GM12874 (cell line): ENCODE measurements at regions not wholly inside any gene's neighbourhood (a gene's known extent, or its start where the extent isn't known, plus 50 kb on each side); places are given as distances from the start of the nearest gene placed in this dataset.

Source experiments
- TF ChIP-seq, protein P1 (sequence below): IDR thresholded peaks from 2 replicates; pipeline ENCODE4 v1.5.1; 2011; ENCODE audit warnings: low read depth, mild to moderate bottlenecking, control low read depth, low read length, moderate library complexity; ENCODE audit not compliant: insufficient read depth

DNA sequence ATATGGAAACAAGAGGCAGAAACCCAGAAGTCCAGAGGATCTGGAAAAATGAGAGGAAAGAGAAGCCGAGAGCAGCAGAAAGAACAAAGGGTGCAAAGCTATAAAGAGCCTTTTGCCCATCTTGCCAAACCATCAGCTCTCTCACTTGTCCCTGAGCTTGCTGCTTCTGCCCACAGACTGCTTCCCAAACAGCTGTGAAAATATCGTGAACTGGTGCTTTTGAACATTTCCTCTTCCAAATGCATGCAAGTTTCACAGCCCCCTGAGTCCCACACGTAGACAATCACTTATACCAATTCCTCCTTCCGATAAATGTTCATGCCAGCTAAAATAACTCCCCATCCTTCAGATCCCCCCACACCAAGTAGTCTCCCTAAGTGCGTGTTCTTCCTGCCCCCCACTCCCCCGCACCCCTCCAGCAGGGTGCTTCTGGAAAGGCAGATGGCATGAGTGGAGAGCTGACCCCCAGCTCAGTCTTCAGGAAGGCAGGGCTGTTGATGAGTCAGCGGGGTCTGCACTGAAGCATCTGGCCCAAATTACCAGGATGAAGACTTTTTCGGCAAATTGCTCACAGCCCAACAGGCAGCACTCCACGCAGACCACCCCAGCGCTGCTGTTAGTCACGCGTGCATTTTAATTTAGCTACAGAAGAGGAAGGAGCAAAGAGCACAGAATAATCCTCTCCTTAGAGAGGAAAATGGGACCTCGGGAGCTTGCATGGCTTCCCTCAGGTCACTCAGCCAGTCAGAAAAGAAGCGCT is 76.1 kb upstream of the KCNMA1 start:
- TF ChIP-seq, protein P1, sequence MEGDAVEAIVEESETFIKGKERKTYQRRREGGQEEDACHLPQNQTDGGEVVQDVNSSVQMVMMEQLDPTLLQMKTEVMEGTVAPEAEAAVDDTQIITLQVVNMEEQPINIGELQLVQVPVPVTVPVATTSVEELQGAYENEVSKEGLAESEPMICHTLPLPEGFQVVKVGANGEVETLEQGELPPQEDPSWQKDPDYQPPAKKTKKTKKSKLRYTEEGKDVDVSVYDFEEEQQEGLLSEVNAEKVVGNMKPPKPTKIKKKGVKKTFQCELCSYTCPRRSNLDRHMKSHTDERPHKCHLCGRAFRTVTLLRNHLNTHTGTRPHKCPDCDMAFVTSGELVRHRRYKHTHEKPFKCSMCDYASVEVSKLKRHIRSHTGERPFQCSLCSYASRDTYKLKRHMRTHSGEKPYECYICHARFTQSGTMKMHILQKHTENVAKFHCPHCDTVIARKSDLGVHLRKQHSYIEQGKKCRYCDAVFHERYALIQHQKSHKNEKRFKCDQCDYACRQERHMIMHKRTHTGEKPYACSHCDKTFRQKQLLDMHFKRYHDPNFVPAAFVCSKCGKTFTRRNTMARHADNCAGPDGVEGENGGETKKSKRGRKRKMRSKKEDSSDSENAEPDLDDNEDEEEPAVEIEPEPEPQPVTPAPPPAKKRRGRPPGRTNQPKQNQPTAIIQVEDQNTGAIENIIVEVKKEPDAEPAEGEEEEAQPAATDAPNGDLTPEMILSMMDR = no peak

DNA sequence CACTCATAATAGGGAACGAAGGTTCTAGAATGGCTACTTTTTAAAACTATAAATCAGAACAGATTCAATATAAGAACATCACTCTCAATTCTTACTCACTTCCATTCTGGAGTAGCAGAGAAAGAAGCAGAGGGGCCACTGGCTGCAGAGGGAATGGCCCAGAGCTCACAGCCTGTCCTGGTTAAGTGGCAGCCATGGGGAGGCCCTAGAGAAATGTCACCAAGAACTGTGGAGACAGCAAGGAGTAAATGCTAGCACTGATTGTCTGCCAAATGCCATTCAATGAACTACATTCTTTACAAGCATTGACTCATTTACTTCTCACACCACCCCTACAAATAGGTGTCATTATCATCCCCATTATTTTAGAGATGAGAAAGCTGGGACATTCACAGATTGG is 74.6 kb upstream of the KCNMA1 start:
- TF ChIP-seq, protein P1 = no peak

DNA sequence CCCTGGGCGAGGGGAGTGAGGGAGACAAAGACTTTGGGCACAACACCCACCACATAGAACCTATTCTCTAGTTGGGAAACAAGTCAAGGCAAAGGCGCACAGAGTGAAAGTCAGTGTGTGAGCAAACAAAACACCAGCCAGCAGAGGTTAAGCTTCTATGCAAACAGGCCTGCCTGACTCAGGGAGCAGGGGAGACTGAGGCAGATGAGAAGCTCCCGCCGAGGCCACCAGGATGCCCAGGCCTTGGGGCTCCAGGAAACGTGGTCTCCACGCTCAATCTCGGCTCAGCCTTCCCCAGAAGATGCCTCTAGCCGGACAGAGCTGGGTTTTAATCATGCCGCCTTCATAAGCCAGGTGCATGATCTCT is 74.1 kb upstream of the KCNMA1 start:
- TF ChIP-seq, protein P1 = no peak

DNA sequence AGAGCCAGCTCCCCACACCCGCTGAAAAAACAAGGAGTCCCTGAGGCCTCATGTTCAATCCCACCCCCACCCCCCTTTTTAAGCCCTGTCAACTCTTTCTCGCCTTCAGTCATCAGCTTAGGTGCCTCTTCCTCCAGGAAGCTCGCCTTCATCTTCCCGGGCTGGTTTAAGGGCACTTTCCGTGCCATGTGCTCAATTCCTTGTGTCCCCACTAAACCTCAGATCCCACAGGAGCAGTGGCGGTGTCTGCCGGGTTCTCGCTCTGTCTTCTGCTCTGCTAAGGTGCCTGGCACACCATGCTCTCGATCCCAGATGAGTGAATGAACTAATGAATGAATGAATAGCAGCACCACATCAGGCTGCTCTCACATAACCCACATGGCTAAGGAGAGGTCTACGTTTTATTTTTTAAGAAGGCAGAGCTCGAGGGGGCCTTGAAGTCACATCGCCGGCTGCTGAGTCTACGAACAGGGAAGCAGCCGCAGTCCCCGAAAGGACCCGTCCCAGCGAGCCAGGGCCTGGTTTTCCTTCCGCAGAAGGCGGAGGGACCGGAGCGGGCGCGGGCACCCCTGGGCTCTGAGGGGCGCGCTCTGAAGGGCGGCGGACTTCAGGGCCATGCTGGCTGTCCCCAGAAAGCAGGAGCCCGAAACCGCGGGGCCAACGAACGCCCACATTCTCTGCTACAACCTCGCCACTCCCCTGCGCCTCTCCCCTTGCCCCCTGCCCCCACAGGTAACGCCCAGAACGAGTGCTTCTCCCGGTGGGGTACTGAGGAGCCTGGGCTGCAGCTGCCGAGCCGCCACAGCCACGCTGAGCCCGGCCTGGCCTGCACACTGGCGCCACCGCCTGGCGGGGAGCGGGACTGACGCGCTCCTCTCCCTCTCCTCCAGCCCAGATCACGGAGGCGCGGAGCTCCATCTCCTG is 73.4 kb upstream of the KCNMA1 start:
- TF ChIP-seq, protein P1 = peak; percentile 100

DNA sequence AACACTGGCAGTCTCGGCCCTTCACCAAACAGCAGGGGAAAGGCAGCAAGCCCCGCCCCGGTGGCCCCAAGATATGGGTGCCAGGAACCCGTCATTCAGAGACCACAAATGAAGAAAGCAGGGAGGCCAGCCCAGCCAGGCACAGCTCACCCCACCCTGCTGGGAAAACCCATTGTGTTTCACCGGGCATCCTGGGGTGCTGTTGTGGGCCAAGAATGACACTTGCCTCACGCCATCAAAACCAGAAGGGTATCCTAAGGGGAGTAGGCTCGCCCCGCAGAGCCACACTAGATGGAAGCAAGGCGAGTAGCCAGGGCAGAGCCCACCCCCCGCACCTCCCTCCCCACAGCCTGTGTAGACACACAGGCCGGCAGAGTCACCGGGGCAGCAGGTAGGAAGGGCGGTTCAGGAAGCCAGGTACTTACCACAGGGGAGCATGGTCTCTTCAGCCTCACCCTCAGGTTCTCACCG is 72.5 kb upstream of the KCNMA1 start:
- TF ChIP-seq, protein P1 = no peak

DNA sequence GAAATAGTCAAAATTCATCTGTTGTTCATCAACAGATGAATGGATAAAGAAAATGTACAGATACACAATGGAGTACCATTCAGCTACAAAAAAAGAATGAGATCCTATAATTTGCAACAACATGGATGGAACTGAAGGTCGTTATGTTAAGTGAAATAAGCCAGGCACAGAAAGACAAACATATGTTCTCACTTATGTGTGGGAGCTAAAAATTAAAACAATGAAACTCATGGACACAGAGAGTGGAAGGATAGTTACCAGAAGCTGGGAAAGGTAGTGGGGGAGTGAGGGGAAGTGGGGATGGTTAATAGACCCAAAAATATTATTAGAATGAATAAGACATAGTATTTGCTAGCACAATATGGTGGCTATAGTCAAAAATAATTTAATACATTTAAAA is 70.0 kb upstream of the KCNMA1 start:
- TF ChIP-seq, protein P1 = no peak

DNA sequence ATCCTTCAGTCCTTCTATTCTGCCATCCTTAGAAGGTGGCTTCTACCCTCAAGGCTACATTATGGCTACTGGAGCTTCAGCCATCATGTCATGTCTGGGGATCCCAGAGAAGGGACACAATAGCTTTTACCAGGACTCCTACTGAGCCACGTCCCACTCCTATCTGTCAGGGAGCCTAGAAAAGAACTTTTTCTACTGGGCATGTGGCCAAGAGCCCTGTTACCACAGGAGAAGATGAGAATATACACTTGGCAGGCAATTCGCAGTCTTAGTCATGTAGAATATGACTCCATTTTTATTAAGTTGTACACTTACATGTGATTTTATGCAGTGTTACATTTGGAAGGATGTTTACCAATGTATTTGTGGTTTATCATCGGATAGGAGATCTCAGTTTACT is 64.6 kb upstream of the KCNMA1 start:
- TF ChIP-seq, protein P1 = no peak
